Stimulated activated CD4-positive, alpha-beta T cell treated with anti-CD3 and anti-CD28 coated beads, Interleukin-15, amount 100 ng/mL, for 24 hours (primary cell): ENCODE measurements at regions not wholly inside any gene's neighbourhood (a gene's known extent, or its start where the extent isn't known, plus 50 kb on each side); places are given as distances from the start of the nearest gene placed in this dataset.
"Not testable (repeated sequence)": the region's sequence is repeated elsewhere in the genome, so short reads cannot be mapped to it uniquely, and the experiment has no call there.

Experiments
- DNase-seq: peaks from one replicate; pipeline ENCODE4 v3.0.0-alpha.2; 2020

DNA sequence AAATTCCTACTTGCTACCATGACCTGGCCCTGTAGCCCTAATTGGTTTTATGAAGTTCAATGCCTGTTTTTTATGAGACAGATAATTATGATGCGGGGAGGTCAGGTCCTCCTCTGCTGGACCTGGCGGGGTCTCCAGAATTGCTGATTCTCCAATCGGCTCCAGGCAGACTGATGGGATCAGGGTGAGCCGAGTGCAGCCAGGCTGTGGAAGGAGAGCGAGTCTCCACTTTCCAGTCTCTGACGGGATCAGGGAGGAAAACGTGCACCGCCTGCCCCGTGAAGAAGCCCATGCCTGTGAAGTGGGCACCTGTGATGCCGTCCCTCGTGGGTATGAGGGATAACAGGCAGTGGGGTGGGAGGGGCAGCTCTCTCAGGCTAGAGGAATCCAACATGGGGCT lies 71.5 kb upstream of the HSPA9 start:
- no peak for DNase-seq

DNA sequence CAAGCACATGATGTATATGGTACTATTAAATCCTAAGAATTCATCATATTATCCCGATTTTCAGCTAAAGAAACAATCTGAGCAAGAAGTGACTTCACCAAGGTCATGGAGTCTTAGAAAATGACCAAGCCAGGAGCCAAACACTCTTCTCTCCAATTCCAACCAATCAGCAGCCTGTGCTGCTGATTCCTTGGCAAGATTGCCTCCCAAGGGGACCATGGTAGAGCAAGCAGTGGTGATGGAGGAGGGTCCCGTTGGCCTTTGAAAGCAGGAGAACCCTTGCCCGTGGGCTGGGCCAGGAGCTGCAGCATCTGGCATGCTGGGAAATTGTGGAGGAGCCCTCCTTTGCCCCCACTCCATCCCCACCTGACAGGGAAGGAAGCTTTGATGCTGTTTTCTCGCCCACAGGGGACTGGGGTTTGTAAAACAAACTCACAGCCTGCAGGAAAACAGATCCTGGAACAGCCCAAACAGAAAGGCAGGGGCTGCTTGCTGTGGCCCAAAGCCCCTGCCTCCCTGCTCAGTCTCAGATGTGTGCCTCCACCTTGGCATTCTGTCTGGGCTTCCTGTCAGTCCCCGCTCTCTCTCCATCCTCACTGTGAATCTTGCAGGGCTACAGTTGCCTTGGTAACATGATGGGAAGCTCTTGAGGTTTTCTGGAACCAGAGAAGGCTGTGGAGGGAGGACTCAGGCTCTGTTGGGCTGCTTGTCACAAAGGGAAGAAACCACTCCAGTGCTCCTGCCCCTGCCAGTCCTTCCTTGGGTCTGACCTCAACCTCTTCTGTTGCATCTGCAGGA lies 70.8 kb upstream of the HSPA9 start:
- DNase-seq, result no peak

DNA sequence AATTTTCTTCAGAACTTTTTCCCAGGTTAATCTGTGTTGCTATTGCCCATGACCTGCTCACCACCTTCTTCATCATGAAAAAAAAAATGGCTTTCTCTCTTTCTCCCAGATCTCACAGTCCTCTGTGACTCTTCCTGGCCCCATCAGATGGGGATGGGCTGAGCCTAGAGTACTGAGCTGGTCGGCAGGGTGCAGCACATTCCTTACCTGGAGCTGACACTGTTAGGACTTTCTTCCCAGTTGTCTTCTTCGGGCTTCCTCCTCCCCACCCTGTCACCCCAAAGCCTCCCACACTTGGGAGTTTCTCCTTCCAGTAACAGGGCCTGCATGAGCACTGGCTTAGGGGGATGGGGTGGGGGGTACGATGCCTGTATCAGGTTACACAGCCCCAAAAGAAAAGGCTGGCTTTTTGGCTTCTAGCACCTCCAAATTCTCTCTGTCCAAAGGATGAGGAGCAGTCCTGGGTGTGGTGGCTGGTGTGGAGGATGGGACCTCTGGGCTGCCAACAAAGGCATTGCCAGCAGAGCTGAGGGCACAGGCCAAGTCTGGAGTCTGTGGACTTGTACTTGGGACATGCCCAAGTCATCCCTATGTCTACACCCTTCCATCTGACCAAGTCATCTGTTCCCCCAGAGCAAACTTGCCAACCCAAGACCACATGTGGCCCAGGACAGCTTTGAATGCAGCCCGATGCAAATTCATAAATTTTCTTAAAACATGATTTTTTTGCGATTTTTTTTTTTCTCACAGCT lies 68.0 kb upstream of the HSPA9 start:
- DNase-seq, result no peak

GRCh38 chr5:138641547-138642298 lies 66.5 kb upstream of the HSPA9 start:
- peak; percentile 88 for DNase-seq

DNA sequence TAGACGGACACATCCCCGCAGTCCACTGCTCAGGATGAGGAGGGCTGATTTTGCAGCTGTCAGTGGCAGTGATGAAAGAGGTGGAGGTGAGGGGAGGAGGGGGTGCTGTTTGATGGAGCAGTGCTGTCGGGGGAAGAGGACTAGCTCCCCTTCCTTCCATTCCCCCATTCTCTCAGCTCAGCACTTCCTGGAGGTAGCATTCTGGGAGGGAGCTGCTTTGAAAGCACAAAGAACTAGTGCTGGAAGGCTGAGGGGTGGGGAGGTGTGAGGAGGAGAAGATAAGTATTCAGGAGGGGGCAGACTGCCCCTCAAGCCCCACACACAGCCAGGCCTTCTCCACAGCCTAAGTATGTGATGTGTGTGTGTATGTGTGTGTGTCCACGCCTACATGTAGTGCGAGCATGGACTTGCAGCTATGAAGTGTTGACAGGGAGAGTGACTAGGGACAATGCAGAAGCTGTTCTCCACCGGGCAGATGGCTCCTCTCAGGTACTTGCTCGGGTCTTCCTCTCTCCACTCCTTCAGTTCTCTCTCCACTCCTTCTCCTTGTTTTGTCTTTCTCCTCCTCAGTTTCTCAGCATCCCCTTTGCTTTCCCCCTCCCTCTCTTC lies 65.5 kb upstream of the HSPA9 start:
- DNase-seq, result no peak

DNA sequence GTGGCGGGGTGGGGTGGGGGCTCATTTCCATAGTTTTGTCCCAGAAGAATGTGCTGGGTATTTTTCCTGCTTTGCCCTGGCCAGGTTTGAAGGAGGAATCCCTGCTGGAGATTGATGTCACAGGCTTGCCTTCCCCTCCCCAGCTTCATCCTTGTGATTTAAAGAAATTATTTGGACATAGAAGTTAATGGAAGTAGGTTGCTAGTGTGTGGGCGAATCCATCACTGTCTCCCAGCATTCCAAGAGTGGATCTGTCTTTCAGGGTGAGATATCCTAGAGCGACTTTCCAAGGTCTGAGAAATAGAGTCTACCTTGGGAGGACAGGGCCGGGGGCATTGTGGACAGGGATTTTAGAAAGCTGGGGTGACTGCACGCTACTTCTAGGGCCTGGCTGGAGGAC lies 64.9 kb upstream of the HSPA9 start:
- DNase-seq, result no peak

DNA sequence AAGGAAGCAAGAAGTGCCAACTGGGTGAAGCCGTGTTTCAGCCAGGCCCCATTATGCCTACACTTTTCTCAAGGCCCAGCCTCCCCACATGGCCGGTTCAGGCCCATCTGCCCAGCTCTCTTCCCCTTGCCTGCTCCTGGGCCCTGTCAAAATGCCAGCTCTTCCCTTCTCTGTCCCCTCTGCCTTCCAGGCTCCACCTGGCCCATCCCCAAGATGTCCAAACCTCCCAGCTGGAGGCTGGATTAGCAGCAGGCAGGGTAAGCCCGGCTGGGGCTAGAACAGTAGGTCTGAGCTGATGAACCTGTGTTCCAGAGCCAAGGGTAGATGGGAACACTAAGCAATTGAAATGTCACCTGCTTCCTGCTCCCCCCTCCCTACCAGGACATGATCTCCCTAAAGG lies 64.1 kb upstream of the HSPA9 start:
- no peak for DNase-seq

DNA sequence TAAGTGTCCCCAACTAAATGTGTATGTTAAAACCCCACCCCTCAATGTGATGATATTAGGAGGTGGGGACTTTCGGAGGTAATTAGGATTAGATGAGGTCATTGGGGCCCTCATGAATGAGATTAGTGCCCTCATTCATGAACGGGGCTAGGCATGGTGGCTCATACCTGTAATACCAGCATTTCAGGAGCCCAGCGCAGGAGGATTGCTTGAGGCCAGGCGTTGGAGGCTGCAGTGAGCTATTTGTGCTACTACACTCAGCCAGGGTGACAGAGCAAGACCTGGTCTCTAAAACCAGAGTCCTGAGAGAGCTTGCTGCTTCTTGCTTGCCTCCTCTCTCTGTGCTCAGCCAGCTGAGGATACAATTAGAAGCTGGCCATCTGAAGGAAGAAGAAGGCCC lies 62.1 kb upstream of the HSPA9 start:
- DNase-seq, result no peak

GRCh38 chr5:138636398-138636944 lies 61.3 kb upstream of the HSPA9 start:
- DNase-seq, result no peak

GRCh38 chr5:138635708-138636107 lies 60.5 kb upstream of the HSPA9 start:
- no peak for DNase-seq

DNA sequence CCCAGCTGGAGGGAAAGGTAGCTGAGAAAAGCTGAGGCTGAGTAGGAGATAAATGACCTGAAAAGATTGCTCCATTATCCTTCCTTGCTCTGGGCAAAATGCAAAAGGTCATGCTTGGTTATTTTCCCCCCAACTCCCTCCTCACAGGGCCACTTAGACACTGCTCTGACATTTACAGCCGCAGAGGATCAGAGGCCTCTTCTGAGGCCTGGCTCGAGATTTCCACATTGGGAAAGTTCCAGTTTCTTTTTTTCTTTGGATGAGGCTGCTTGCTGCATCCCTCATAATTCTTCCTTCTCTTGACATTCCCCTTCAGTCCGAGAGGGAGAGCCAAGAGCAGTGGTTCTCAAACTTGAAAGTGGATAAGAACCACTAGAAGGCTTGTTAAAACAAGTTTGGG lies 60.1 kb upstream of the HSPA9 start:
- DNase-seq, result no peak

DNA sequence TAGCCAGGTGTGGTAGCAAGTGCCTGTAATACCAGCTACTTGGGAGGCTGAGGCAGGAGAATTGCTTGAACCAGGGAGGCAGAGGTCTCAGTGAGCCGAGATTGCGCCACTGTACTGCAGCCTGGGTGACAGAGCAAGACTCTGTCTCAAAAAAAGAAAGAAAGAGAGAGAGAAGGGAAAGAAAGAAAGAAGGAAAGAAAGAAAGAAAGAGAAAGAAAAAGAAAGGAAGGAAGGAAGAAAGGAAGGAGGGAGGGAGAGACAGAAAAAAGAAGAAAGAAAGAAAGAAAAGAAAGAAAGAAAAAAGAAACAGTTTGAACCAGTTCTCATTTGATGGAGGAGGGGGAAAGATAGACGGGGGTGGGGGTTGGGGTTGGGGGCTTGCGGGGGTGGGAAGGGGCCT lies 59.6 kb upstream of the HSPA9 start:
- not testable (repeated sequence) for DNase-seq

- DNase-seq, result peak; percentile 44
These were observed 57.8 kb upstream of the HSPA9 start for GRCh38 chr5:138632900-138633489.

DNA sequence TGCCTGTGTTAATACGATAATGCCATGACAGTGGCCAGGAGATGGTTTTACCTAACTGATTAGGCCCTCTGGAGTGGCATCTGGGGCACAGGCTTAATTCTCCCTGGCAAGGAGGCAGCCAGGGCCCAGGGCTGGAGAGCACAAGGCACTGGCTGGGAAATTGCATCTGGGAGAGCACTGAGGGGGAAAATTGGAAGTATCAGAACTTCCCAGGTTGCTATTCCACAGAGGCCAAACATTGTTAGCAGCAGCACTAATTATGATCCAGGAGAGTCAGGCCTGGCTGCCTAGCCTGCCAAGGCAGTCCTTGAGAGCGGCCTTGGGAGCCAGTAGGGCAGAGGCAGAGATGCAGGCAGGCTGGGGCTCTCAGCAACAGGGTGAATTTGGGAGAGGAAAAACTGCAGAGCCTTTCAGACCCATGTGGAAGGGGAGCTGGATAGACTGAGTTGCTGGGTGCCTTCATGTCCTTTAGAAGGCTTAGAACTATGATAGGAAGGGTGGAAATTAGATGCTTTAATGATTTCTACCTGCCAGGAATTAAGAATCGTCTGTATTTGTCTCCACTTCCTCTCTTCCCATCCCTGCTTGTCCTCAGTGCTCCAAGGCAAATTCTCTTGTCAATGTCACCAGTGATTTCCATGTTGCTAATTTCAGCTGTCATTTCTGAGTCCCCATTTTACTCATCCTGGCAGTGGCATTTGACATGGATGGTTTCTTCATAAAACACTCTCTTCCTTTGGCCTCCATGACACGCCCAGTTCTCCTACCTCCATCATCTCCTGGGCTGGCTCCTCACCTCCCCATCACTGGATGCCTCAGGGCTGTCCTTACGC lies 56.1 kb upstream of the HSPA9 start:
- DNase-seq, result no peak

DNA sequence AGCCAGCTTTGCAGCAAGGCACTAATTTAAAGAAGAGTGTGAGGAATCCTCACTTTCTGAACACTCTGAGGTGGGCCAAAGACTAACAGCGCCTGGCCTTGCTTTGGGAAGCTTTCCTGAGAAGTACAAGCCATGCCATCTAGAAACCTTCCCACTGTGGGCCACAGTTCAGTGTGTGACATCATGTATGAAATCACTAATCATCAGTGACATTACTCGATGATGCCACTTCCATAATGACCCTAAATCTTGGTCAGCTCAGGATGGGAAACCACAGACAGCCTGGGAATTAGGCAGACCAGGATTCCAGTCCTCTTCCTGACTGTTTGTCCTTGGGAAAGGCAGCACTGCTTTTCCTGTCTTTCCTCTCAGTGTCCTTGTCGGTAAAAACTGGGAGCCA lies 54.2 kb upstream of the HSPA9 start:
- no peak for DNase-seq

- DNase-seq, result no peak
These were observed 51.2 kb upstream of the HSPA9 start for GRCh38 chr5:138626333-138626944.

GRCh38 chr5:138625134-138625533 lies 49.9 kb upstream of the HSPA9 start:
- no peak for DNase-seq
